Dedifferentiated amniotic fluid mesenchymal stem cell (primary cell): ENCODE measurements at regions not wholly inside any gene's neighbourhood (a gene's known extent, or its start where the extent isn't known, plus 50 kb on each side); places are given as distances from the start of the nearest gene placed in this dataset.
A peak's percentile ranks its signal among the peaks of the same experiment; 100 is the strongest.

Source experiments
- DNase-seq: peaks from one replicate; pipeline ENCODE4 v3.0.0-alpha.2; 2016; ENCODE audit errors: extremely low spot score

- DNase-seq, result peak; percentile 30
Measured at GRCh38 chr7:25844102-25844870, 307.7 kb upstream of the NFE2L3 start.

- no peak for DNase-seq
Measured at GRCh38 chr7:25845464-25845863, 306.5 kb upstream of the NFE2L3 start.

- DNase-seq, result peak; percentile 90
Measured at GRCh38 chr7:25846722-25847121, 305.3 kb upstream of the NFE2L3 start.

GRCh38 chr7:25847336-25848070 is 304.5 kb upstream of the NFE2L3 start:
- DNase-seq, result peak; percentile 69

GRCh38 chr7:25849500-25850184 is 302.4 kb upstream of the NFE2L3 start:
- DNase-seq, result peak; percentile 67

GRCh38 chr7:25850216-25850615 is 301.8 kb upstream of the NFE2L3 start:
- DNase-seq, result no peak

- no peak for DNase-seq
Measured at GRCh38 chr7:25850735-25851134, 301.3 kb upstream of the NFE2L3 start.

GRCh38 chr7:25851332-25852210 is 300.4 kb upstream of the NFE2L3 start:
- peak; percentile 87 for DNase-seq

- no peak for DNase-seq
Measured at GRCh38 chr7:25852211-25852938, 299.6 kb upstream of the NFE2L3 start.

GRCh38 chr7:25852939-25853271 is 299.1 kb upstream of the NFE2L3 start:
- no peak for DNase-seq

GRCh38 chr7:25853314-25853713 is 298.7 kb upstream of the NFE2L3 start:
- no peak for DNase-seq

- DNase-seq, result no peak
Measured at GRCh38 chr7:25854059-25854458, 297.9 kb upstream of the NFE2L3 start.

- peak; percentile 97 for DNase-seq
Measured at GRCh38 chr7:25854608-25855497, 297.1 kb upstream of the NFE2L3 start.

- DNase-seq, result no peak
Measured at GRCh38 chr7:25855854-25856782, 295.9 kb upstream of the NFE2L3 start.

- DNase-seq, result no peak
Measured at GRCh38 chr7:25857376-25858067, 294.5 kb upstream of the NFE2L3 start.

- DNase-seq, result no peak
Measured at GRCh38 chr7:25858200-25858524, 293.8 kb upstream of the NFE2L3 start.

GRCh38 chr7:25858525-25859411 is 293.2 kb upstream of the NFE2L3 start:
- DNase-seq, result no peak
